A673 (cell line): ENCODE measurements at regions not wholly inside any gene's neighbourhood (a gene's known extent, or its start where the extent isn't known, plus 50 kb on each side); places are given as distances from the start of the nearest gene placed in this dataset.

ENCODE experiments used
- BruUV-seq: library from RNA; stranded (reverse); fragments of 400-500 nt; replicated peaks from 2 replicates; lab custom pipeline; 2021; lab: Mats Ljungman, UMichigan
- CTCF ChIA-PET: fragments of 300-600 bp; sonication (Branson Sonifier 250); formaldehyde crosslinking; loops from one replicate; lab custom pipeline; 2022; ENCODE audit warnings: antibody characterized with exemption; lab: Charles Lee
- POLR2A ChIA-PET: fragments of 300-600 bp; sonication (Branson Sonifier 250); formaldehyde crosslinking; loops from one replicate; lab custom pipeline; 2022; ENCODE audit warnings: antibody characterized with exemption; ENCODE audit not compliant: low non-redundant PET; lab: Charles Lee
- DNase-seq: peaks from one replicate; pipeline ENCODE4 v3.0.0-alpha.2; 2015; ENCODE audit warnings: low spot score
- H3K27ac ChIP-seq: fragments of 200-600 bp; sonication (generic); 2 replicates; pipeline ENCODE4 v1.5.1; 2016; ENCODE audit warnings: mixed run types, low read depth, mild to moderate bottlenecking, mixed read lengths, antibody characterized with exemption, low read length; ENCODE audit not compliant: poor library complexity, severe bottlenecking
- H3K27me3 ChIP-seq: fragments of 200-600 bp; sonication (generic); replicated peaks from 2 replicates; pipeline ENCODE4 v1.6.1; 2017; ENCODE audit warnings: mixed run types, low read depth, mild to moderate bottlenecking, mixed read lengths, antibody characterized with exemption, low read length; ENCODE audit not compliant: insufficient read depth, poor library complexity
- H3K36me3 ChIP-seq: fragments of 200-600 bp; sonication (generic); 2 replicates; pipeline ENCODE4 v1.6.1; 2016; ENCODE audit warnings: mixed run types, mild to moderate bottlenecking, mixed read lengths, antibody characterized with exemption, low read length; ENCODE audit not compliant: insufficient read depth, poor library complexity, severe bottlenecking
- H3K4me1 ChIP-seq: fragments of 200-600 bp; sonication (generic); 2 replicates; pipeline ENCODE4 v1.6.1; 2017; ENCODE audit warnings: mixed run types, mild to moderate bottlenecking, mixed read lengths, antibody characterized with exemption, low read length; ENCODE audit not compliant: insufficient read depth, poor library complexity, severe bottlenecking
- H3K4me3 ChIP-seq: fragments of 200-600 bp; sonication (generic); 2 replicates; pipeline ENCODE4 v1.5.1; 2016; ENCODE audit warnings: low read depth, mixed run types, mild to moderate bottlenecking, mixed read lengths, low read length; ENCODE audit not compliant: poor library complexity, severe bottlenecking
- H3K9me3 ChIP-seq: fragments of 200-600 bp; sonication (generic); 2 replicates; pipeline ENCODE4 v1.6.1; 2016; ENCODE audit warnings: mixed run types, low read depth, mild to moderate bottlenecking, mixed read lengths, antibody characterized with exemption, low read length; ENCODE audit not compliant: poor library complexity, severe bottlenecking
- EZH2 ChIP-seq: fragments of 200-600 bp; sonication (generic); IDR thresholded peaks from 2 replicates; pipeline ENCODE4 v1.6.1; 2017; ENCODE audit warnings: borderline replicate concordance, low read depth, mild to moderate bottlenecking, mixed read lengths, antibody characterized with exemption, low read length; ENCODE audit not compliant: poor library complexity, severe bottlenecking
- intact Hi-C: fragments of 100-400 bp; cut with micrococcal nuclease; formaldehyde crosslinking; loops from one replicate; pipeline ENCODE4 v1.10.0; 2022; ENCODE audit not compliant: unreplicated experiment
- TF ChIP-seq, protein P1 (sequence below): fragments of 300-800, 200-600 bp; sonication (generic); conservative IDR thresholded peaks from 2 replicates; pipeline ENCODE4 v1.5.1; 2017; ENCODE audit warnings: low read depth, mild to moderate bottlenecking, antibody characterized with exemption, low read length, moderate library complexity, mixed read lengths

DNA sequence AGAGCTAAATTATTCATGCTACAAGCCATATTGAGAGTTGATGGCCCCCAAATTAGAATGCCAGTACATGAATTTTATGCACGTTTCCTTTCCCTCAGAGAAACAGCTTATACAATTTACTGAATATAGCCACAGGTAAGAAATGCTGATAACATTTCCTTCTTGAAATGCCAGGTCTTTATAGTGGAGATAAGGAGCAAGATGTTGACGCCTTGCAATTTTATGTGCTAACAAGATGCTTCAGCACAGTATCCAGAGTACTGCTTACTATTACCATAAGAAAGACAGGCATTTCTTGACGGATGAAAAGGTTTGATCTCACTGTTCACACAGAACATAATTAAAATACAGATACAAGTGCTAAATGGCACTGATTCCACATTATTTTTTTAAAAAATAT lies 223.2 kb upstream of the CTSO start:
- no peaks in the 10 kb centered on the region for H3K27me3 ChIP-seq
- no peak overlapping the region for H3K27ac ChIP-seq
- H3K4me1 ChIP-seq = no peaks in the 10 kb centered on the region
- POLR2A ChIA-PET = no interaction called here
- no TSS peak for BruUV-seq
- CTCF ChIA-PET = no interaction called here
- DNase-seq = no peak
- no peak for TF ChIP-seq EZH2
- TF ChIP-seq, protein P1, sequence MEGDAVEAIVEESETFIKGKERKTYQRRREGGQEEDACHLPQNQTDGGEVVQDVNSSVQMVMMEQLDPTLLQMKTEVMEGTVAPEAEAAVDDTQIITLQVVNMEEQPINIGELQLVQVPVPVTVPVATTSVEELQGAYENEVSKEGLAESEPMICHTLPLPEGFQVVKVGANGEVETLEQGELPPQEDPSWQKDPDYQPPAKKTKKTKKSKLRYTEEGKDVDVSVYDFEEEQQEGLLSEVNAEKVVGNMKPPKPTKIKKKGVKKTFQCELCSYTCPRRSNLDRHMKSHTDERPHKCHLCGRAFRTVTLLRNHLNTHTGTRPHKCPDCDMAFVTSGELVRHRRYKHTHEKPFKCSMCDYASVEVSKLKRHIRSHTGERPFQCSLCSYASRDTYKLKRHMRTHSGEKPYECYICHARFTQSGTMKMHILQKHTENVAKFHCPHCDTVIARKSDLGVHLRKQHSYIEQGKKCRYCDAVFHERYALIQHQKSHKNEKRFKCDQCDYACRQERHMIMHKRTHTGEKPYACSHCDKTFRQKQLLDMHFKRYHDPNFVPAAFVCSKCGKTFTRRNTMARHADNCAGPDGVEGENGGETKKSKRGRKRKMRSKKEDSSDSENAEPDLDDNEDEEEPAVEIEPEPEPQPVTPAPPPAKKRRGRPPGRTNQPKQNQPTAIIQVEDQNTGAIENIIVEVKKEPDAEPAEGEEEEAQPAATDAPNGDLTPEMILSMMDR = no peak
- no peaks in the 10 kb centered on the region for H3K36me3 ChIP-seq
- H3K4me3 ChIP-seq = no peak overlapping the region
- intact Hi-C loops = loop anchor here (10.0 kb wide), 1 partner anchor 498 kb away; no protein-coding TSS in a partner anchor
- no peaks in the 10 kb centered on the region for H3K9me3 ChIP-seq

DNA sequence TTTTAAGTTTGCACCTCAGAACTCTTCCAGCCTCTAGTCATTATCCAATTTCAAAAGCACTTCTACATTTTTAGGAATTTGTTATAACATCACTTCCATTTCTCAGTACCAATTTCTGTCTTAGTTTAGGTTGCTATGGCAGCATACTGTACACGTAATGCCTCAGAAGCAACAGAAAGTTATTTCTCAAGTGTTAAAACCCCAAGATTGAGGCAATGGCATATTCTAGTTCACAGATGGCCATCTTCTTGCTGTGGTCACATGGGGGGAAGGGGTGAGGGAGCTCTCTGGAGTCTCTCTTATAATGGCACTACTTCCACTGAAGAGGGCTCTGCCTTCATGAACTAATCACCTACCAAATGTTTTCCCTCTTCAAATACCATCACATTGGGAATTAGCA lies 220.3 kb upstream of the CTSO start:
- Histone ChIP-seq H3K9me3 (no peaks in the 10 kb centered on the region), H3K27ac (no peak overlapping the region), H3K27me3 (no peaks in the 10 kb centered on the region), H3K36me3 (no peaks in the 10 kb centered on the region), H3K4me1 (peaks cover 15% of the 10 kb centered on the region), H3K4me3 (no peak overlapping the region)
- no peak for DNase-seq
- intact Hi-C loops = loop anchor here (10.0 kb wide), 1 partner anchor 501 kb away; no protein-coding TSS in a partner anchor
- ChIA-PET CTCF (no interaction called here), POLR2A (interaction anchor here (0.5 kb wide), 1 partner anchor 26 kb away, joined by 3 read pairs; no protein-coding TSS in a partner anchor)
- no TSS peak for BruUV-seq
- TF ChIP-seq EZH2 = no peak
- TF ChIP-seq, protein P1 = no peak

DNA sequence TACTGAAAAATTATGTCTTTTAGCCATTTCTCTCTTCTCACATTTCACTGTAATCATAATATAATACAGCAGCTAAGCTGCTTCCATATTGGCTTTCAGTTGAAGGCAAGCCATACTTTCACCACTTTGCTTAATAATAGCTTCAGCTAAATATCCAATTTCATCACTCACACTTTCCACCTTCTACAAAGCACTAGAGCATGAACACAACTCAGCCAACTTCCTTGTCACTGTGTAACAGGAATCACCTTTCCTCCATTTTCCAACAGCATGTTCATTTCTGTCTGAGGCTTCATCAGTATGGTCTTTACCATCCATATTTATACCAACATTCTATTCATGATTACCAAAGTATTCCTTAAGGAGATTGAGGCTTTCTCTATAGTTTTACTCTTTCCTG lies 219.8 kb upstream of the CTSO start:
- Histone ChIP-seq H3K36me3 (no peaks in the 10 kb centered on the region), H3K27ac (no peak overlapping the region), H3K9me3 (no peaks in the 10 kb centered on the region), H3K27me3 (no peaks in the 10 kb centered on the region), H3K4me1 (peaks cover 15% of the 10 kb centered on the region), H3K4me3 (no peak overlapping the region)
- no TSS peak for BruUV-seq
- intact Hi-C loops = loop anchor here (10.0 kb wide), 1 partner anchor 501 kb away; no protein-coding TSS in a partner anchor
- ChIA-PET CTCF (no interaction called here), POLR2A (interaction anchor here (0.5 kb wide), 1 partner anchor 25 kb away, joined by 3 read pairs; no protein-coding TSS in a partner anchor)
- DNase-seq = no peak
- no peak for TF ChIP-seq EZH2
- TF ChIP-seq, protein P1 = no peak
